Spleen (tissue), 7 donors: ENCODE measurements at regions not wholly inside any gene's neighbourhood (a gene's known extent, or its start where the extent isn't known, plus 50 kb on each side); places are given as distances from the start of the nearest gene placed in this dataset.

Experiments
- CTCF ChIP-seq, 11 experiments: fragments of 200-600 bp in 7 of 11; fragments of 450-650 bp in 4 of 11; sonication (generic) in 4 of 11; IDR thresholded peaks in 8 of 11; conservative IDR thresholded peaks in 3 of 11; 1 replicate in 7 of 11; 2 replicates in 4 of 11; pipeline versions ENCODE4 v1.4.0 to v1.8.0; 2016 to 2021; ENCODE audit warnings: antibody characterized with exemption in 11 of 11, inconsistent platforms in 4 of 11, mild to moderate bottlenecking in 1 of 11
- POLR2AphosphoS5 ChIP-seq, 3 donors: sonication (generic); formaldehyde crosslinking; IDR thresholded peaks; one replicate each; pipeline ENCODE4 v1.5.1; 2017; ENCODE audit warnings: antibody characterized with exemption in 3 of 3
- donor health status: DM: no; HTN: no; CAD: no; lungs with moderate emphysema.
- donor health status: DM: no; HTN: no; CAD: no.
- donor health status: DM: no; HTN: no; CAD: no.

DNA sequence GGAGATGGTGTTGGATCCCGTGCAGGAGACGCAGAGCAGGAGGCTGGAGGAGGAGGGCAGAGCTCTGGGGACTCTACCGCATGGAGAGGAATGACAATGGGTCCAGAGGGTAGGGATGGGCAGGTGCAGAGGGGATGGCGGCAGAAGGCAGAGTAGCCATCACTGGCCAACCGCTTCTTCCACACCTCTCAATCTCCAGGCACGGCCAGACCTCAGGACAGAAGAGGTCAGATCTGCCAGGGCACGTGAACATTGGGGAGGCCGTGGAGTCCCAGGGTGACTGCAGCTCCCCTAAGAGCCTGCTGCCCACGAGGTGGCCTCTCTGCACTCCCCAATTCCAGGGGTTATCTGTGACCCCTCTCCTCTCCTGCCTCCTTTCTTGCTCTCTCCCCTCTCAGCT lies 162.7 kb upstream of the HDAC4 start:
- TF ChIP-seq CTCF (IDR thresholded peaks at IDR 0.05 in 8 of 11, conservative IDR thresholded peaks at IDR 0.05 in 3 of 11) (no peak), POLR2AphosphoS5 (IDR thresholded peaks at IDR 0.05) (no peak)
